ENCODE measurements at regions not wholly inside any gene's neighbourhood (a gene's known extent, or its start where the extent isn't known, plus 50 kb on each side); places are given as distances from the start of the nearest gene placed in this dataset.

DNA sequence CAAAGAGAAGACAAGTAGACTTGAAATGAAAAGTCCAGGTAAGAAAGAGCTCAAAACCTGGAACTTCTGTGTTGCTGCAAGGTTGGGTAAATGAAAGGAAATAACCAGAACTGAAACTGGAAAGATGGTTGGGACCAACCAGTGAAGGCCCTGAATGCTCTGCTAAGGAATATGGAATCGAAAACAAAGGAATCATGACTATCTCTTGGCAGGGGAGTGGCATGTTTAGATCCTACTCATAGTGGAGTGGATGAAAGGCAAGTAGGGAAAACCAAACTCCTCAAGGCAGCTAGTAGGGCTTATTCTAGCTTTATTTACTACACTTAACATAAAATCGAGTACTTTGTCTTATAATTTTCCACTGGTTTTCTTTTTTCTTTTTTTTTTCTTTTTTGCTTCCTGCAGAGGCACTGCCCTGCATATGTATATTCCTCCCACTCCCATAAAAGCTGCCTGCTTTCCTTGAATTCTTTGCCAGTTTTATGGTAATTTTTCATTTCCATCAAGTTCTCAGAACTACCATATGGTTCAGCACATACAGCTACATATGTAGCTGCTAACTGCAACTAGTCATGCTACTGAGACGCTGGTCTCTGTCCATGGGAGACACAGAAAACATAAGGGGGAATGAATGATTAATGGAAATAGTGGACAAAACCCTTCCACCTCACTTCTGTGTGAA is 247.1 kb upstream of the TMTC1 start:
- no peak overlapping the region for H3K4me3 ChIP-seq (ENCODE audit: low read length in 2 of 2)
- no peaks in the 10 kb centered on the region for H3K4me1 ChIP-seq (ENCODE audit: insufficient read depth, low read length)
- Mint-ChIP-seq H3K9me3 (peaks cover 0 to 7% (median 0%) of the 10 kb centered on the region in 8 donors), H3K36me3 (no peaks in the 10 kb centered on the region), H3K27ac (no peak overlapping the region), H3K4me1 (no peaks in the 10 kb centered on the region), H3K27me3 (no peaks in the 10 kb centered on the region), H3K4me3 (no peak overlapping the region)
- H3K9me3 ChIP-seq (ENCODE audit: control insufficient read depth in 1 of 2, low read length in 2 of 2), result no peaks in the 10 kb centered on the region
- no peaks in the 10 kb centered on the region for H3K36me3 ChIP-seq (ENCODE audit: insufficient read depth, low read length)
- ChIA-PET POLR2A (ENCODE audit: partially characterized antibody) (no interaction called here), CTCF (ENCODE audit: partially characterized antibody) (no interaction called here)
- H3K27me3 ChIP-seq (ENCODE audit: insufficient read depth, low read length), result no peaks in the 10 kb centered on the region
- H3K27ac ChIP-seq (ENCODE audit: low read depth, low read length), result no peak overlapping the region
- intact Hi-C loops (cut with micrococcal nuclease), result no loop called here
- no peak for DNase-seq

DNA sequence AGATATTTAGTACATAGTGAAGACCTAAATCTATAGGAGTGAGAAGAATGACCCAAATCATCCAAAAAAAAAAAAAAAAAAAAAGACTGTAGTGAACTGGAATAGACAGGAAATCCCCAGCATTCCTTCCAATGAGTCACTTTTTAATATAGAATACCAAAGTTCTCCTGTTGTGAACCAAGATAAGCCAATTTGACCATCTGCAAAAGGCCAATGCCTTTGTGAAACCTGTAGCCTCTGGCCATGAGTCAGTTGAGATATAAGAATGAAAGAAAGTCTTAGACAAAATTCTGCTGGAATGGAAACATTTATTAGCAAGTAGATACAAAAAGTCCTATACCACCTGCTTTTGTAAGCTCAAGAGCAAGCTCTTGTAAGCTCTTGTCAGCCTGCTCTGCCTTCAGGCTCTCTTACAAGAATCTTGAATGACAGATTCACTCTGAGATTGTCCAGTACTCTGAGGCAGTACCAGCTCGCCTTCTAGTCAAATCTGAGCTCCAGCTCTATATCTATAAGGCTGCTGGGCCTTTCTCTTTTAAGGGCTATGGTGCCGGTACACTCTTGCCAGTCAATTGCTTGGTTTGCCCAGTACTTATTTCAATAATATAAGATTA is 243.0 kb upstream of the TMTC1 start:
- Mint-ChIP-seq H3K4me3 (no peak overlapping the region), H3K4me1 (no peaks in the 10 kb centered on the region), H3K27me3 (no peaks in the 10 kb centered on the region), H3K36me3 (no peaks in the 10 kb centered on the region), H3K27ac (no peak overlapping the region), H3K9me3 (peaks cover 0 to 7% (median 5%) of the 10 kb centered on the region in 8 donors)
- Histone ChIP-seq H3K36me3 (ENCODE audit: insufficient read depth, low read length) (no peaks in the 10 kb centered on the region), H3K4me1 (ENCODE audit: insufficient read depth, low read length) (no peaks in the 10 kb centered on the region), H3K9me3 (ENCODE audit: control insufficient read depth in 1 of 2, low read length in 2 of 2) (no peaks in the 10 kb centered on the region), H3K27ac (ENCODE audit: low read depth, low read length) (no peak overlapping the region), H3K27me3 (ENCODE audit: insufficient read depth, low read length) (no peaks in the 10 kb centered on the region), H3K4me3 (ENCODE audit: low read length in 2 of 2) (no peak overlapping the region)
- DNase-seq, result no peak
- intact Hi-C loops (cut with micrococcal nuclease), result no loop called here
- CTCF ChIA-PET (ENCODE audit: partially characterized antibody), result no interaction called here
- POLR2A ChIA-PET (ENCODE audit: partially characterized antibody), result no interaction called here

DNA sequence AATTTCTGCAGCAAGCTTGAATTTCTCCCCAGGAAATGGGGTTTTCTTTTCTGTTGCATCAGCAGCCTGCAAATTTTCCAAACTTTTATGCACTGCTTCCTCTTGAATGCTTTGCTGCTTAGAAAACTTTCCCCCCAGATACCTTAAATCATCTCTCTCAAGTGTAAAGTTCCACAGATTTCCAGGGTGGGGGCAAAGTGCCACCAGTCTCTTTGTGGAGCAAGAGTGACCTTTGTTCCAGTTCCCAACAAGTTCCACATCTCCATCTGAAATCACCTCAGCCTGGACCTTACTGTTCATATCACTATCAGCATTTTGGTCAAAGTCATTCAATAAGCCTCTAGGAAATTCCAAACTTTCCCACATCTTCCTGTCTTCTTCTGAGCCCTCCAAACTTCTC is 241.6 kb upstream of the TMTC1 start:
- no peaks in the 10 kb centered on the region for H3K27me3 ChIP-seq (ENCODE audit: insufficient read depth, low read length)
- POLR2A ChIA-PET (ENCODE audit: partially characterized antibody), result no interaction called here
- H3K4me3 ChIP-seq (ENCODE audit: low read length in 2 of 2), result no peak overlapping the region
- intact Hi-C loops (cut with micrococcal nuclease), result no loop called here
- DNase-seq, result no peak
- no peaks in the 10 kb centered on the region for H3K9me3 ChIP-seq (ENCODE audit: control insufficient read depth in 1 of 2, low read length in 2 of 2)
- no peak overlapping the region for H3K27ac ChIP-seq (ENCODE audit: low read depth, low read length)
- no peaks in the 10 kb centered on the region for H3K36me3 ChIP-seq (ENCODE audit: insufficient read depth, low read length)
- Mint-ChIP-seq H3K36me3 (no peaks in the 10 kb centered on the region), H3K4me3 (no peak overlapping the region), H3K9me3 (peaks cover 0 to 6% (median 5%) of the 10 kb centered on the region in 8 donors), H3K27ac (no peak overlapping the region), H3K4me1 (no peaks in the 10 kb centered on the region), H3K27me3 (peaks cover 0 to 1% of the 10 kb centered on the region in 2 donors)
- CTCF ChIA-PET (ENCODE audit: partially characterized antibody), result no interaction called here
- H3K4me1 ChIP-seq (ENCODE audit: insufficient read depth, low read length), result no peaks in the 10 kb centered on the region

DNA sequence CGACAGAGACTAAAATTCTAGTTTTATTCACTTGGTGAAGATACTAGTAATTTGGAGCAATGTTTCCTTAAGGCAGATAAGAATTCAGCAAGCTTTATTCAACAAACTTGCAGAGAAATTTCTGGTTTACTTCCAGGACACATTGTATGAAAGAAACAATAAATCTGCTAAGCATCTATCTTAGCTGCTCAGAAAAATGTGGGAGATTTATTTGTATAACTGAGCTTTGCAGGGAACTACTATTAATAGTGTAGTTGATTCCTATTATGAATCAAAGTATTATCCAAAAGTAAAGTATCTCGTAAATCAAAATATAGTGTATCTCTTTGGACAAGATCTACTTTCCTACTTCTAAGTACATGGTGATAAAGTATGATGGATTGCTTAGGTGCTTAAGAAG is 239.4 kb upstream of the TMTC1 start:
- Mint-ChIP-seq H3K36me3 (no peaks in the 10 kb centered on the region), H3K9me3 (peaks cover 0 to 6% (median 5%) of the 10 kb centered on the region in 8 donors), H3K27ac (no peak overlapping the region), H3K4me3 (no peak overlapping the region), H3K27me3 (peaks cover 0 to 1% of the 10 kb centered on the region in 2 donors), H3K4me1 (no peaks in the 10 kb centered on the region)
- ChIA-PET POLR2A (ENCODE audit: partially characterized antibody) (no interaction called here), CTCF (ENCODE audit: partially characterized antibody) (no interaction called here)
- no peaks in the 10 kb centered on the region for H3K27me3 ChIP-seq (ENCODE audit: insufficient read depth, low read length)
- DNase-seq, result no peak
- intact Hi-C loops (cut with micrococcal nuclease), result no loop called here
- no peak overlapping the region for H3K4me3 ChIP-seq (ENCODE audit: low read length in 2 of 2)
- no peaks in the 10 kb centered on the region for H3K9me3 ChIP-seq (ENCODE audit: control insufficient read depth in 1 of 2, low read length in 2 of 2)
- no peaks in the 10 kb centered on the region for H3K4me1 ChIP-seq (ENCODE audit: insufficient read depth, low read length)
- H3K27ac ChIP-seq (ENCODE audit: low read depth, low read length), result no peak overlapping the region
- H3K36me3 ChIP-seq (ENCODE audit: insufficient read depth, low read length), result no peaks in the 10 kb centered on the region

DNA sequence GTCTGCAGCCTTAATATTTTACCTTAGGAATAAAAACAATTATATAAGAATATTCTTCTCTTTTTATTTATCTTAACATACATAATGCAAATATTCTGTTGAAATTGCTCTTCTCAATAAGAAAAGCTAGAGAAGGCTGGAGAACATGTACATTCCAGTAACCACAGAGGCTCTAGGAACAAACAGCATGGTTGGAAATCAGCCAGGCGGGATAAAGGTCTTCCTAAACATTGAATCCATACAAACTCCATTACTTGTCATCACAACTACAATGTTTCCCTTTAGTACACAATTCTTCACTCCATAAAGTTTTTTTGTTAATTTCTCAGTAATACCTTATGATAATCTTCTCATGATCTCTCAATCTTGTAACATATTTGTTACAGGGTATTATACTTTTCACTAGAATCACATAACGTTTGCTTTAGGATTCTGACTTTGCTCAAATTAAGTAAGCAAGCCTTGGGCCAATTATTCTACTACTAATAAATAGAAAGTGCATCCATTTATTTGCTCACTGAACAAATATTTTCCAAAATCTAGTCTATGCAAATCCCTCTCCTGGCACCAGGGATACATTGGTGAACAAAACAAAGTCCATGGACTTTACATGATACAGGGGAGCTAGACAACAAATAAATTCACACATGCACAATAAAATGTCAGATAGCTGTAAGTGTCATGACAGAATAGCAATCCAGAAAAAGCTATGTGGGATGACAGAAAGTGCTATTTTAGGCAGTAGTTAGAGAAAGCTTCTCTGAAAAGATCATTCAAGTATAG is 237.5 kb upstream of the TMTC1 start:
- Histone ChIP-seq H3K4me1 (ENCODE audit: insufficient read depth, low read length) (no peaks in the 10 kb centered on the region), H3K9me3 (ENCODE audit: control insufficient read depth in 1 of 2, low read length in 2 of 2) (no peaks in the 10 kb centered on the region), H3K27me3 (ENCODE audit: insufficient read depth, low read length) (no peaks in the 10 kb centered on the region), H3K36me3 (ENCODE audit: insufficient read depth, low read length) (no peaks in the 10 kb centered on the region), H3K4me3 (ENCODE audit: low read length in 2 of 2) (no peak overlapping the region), H3K27ac (ENCODE audit: low read depth, low read length) (no peak overlapping the region)
- intact Hi-C loops (cut with micrococcal nuclease), result no loop called here
- DNase-seq, result no peak
- ChIA-PET CTCF (ENCODE audit: partially characterized antibody) (no interaction called here), POLR2A (ENCODE audit: partially characterized antibody) (no interaction called here)
- Mint-ChIP-seq H3K4me1 (no peaks in the 10 kb centered on the region), H3K4me3 (no peak overlapping the region), H3K9me3 (peaks cover 0 to 6% (median 5%) of the 10 kb centered on the region in 8 donors), H3K27me3 (peaks cover 0 to 1% of the 10 kb centered on the region in 2 donors), H3K27ac (no peak overlapping the region), H3K36me3 (no peaks in the 10 kb centered on the region)

DNA sequence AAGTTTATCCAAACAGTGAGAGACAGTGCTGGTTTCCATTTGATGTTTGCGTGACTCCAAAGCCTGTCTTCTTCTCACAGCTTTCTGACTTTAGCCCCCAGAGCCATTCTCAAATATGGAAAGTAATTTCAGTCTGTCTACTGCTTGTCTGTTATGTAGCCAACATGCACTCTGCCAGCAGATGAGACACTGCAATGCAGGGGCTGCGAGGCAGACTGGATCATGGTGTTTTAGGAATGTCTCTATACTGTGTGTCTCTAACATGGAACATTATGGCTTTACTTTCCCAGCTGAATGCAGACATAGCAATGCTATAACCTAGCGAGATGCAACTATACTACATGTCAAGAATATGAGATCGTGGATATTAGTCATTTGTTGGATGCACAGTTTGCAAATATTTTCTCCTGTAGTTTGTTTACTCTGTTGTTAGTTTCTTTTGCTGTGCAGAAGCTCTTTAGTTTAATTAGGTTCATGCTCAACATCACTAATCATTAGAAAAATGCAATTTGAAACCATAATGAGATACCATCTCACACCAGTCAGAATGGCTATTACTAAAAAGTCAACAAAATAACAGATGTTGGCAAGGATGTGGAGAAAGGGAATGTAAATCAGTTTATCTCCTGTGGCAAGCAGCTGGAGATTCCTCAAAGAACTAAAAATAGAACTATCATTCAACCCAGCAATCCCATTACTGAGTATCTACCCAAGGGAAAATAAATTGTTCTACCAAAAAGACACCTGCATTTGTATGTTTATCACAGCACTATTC is 235.8 kb upstream of the TMTC1 start:
- no peaks in the 10 kb centered on the region for H3K36me3 ChIP-seq (ENCODE audit: insufficient read depth, low read length)
- intact Hi-C loops (cut with micrococcal nuclease), result no loop called here
- no peak for DNase-seq
- H3K36me3 Mint-ChIP-seq, result no peaks in the 10 kb centered on the region
- H3K4me1 Mint-ChIP-seq, result no peaks in the 10 kb centered on the region
- no peaks in the 10 kb centered on the region for H3K4me1 ChIP-seq (ENCODE audit: insufficient read depth, low read length)
- CTCF ChIA-PET (ENCODE audit: partially characterized antibody), result no interaction called here
- H3K27ac ChIP-seq (ENCODE audit: low read depth, low read length), result no peak overlapping the region
- no peak overlapping the region for H3K4me3 Mint-ChIP-seq
- H3K27me3 Mint-ChIP-seq, result peaks cover 0 to 1% of the 10 kb centered on the region in 2 donors
- no peak overlapping the region for H3K27ac Mint-ChIP-seq
- H3K9me3 ChIP-seq (ENCODE audit: control insufficient read depth in 1 of 2, low read length in 2 of 2), result no peaks in the 10 kb centered on the region
- H3K4me3 ChIP-seq (ENCODE audit: low read length in 2 of 2), result no peak overlapping the region
- POLR2A ChIA-PET (ENCODE audit: partially characterized antibody), result no interaction called here
- H3K9me3 Mint-ChIP-seq, result peaks cover 0 to 11% (median 2%) of the 10 kb centered on the region in 8 donors
- H3K27me3 ChIP-seq (ENCODE audit: insufficient read depth, low read length), result no peaks in the 10 kb centered on the region

DNA sequence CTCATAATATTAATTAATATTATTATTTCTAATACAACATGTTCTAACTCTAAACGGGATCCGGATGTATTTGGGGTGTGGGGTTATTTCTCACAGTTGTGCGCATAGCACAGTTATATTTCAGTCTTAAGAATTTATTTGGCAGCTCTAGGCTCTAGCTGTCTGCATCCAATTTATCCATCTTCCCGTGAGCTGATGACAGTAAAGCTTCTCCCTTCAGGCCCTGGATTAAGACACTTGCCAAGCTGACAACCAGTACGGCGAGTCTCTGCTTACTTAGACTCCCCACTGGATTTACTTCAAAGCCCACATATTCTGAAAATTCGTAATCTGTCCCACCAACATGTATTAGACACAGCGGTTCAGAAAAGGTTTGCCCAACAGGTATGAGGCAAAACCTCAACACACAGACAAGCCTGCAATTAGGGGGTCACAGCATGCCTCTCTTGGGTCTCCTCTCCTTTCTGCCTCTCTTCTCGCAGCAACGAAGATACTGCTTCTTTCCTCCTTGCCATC is 232.9 kb upstream of the TMTC1 start:
- no peaks in the 10 kb centered on the region for H3K36me3 Mint-ChIP-seq

More for the DNA sequence above, 232.9 kb upstream of the TMTC1 start:
- no peaks in the 10 kb centered on the region for H3K36me3 ChIP-seq (ENCODE audit: insufficient read depth, low read length)
- Mint-ChIP-seq H3K27me3 (peaks cover 0 to 1% of the 10 kb centered on the region in 2 donors), H3K4me3 (no peak overlapping the region), H3K4me1 (no peaks in the 10 kb centered on the region), H3K27ac (no peak overlapping the region), H3K9me3 (peaks cover 0 to 6% (median under 1%) of the 10 kb centered on the region in 8 donors)
- DNase-seq, result no peak
- POLR2A ChIA-PET (ENCODE audit: partially characterized antibody), result no interaction called here
- no peak overlapping the region for H3K4me3 ChIP-seq (ENCODE audit: low read length in 2 of 2)
- no peaks in the 10 kb centered on the region for H3K27me3 ChIP-seq (ENCODE audit: insufficient read depth, low read length)
- intact Hi-C loops (cut with micrococcal nuclease), result no loop called here
- no peak overlapping the region for H3K27ac ChIP-seq (ENCODE audit: low read depth, low read length)
- CTCF ChIA-PET (ENCODE audit: partially characterized antibody), result no interaction called here
- no peaks in the 10 kb centered on the region for H3K4me1 ChIP-seq (ENCODE audit: insufficient read depth, low read length)
- H3K9me3 ChIP-seq (ENCODE audit: control insufficient read depth in 1 of 2, low read length in 2 of 2), result no peaks in the 10 kb centered on the region
